ENCODE measurements at regions not wholly inside any gene's neighbourhood (a gene's known extent, or its start where the extent isn't known, plus 50 kb on each side); places are given as distances from the start of the nearest gene placed in this dataset.

DNA sequence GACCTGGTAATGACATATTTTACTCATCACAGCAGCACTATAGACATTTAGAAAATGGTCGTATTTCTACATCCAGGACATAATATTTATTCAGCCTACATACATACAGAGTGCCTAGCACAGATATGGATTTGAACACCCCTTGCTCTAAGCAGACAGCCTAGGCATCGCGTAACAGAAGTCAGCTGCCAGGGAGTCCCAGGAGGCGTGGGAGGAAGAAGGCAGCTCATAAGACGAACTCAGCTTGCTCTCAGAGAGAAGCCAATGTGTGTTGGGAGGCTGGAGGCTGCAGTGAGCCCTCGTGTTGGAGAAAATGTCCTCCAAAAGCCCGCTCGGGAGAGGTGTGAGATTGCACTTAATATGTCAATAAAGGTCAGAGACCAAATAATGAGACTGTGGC lies 131.6 kb downstream of the BCOR start:
- no peak for DNase-seq (ENCODE audit: extremely low read depth in 1 of 11, low read depth in 9 of 11, low spot score in 4 of 11)

- DNase-seq (ENCODE audit: extremely low read depth in 1 of 11, low read depth in 9 of 11, low spot score in 4 of 11) = no peak
Measured at GRCh38 chrX:39967348-39967747, 130.4 kb downstream of the BCOR start.

- peak in 1 of 11 donors; percentile 34 for DNase-seq (ENCODE audit: extremely low read depth in 1 of 11, low read depth in 9 of 11, low spot score in 4 of 11)
Measured at GRCh38 chrX:39969099-39969818, 128.5 kb downstream of the BCOR start.

DNA sequence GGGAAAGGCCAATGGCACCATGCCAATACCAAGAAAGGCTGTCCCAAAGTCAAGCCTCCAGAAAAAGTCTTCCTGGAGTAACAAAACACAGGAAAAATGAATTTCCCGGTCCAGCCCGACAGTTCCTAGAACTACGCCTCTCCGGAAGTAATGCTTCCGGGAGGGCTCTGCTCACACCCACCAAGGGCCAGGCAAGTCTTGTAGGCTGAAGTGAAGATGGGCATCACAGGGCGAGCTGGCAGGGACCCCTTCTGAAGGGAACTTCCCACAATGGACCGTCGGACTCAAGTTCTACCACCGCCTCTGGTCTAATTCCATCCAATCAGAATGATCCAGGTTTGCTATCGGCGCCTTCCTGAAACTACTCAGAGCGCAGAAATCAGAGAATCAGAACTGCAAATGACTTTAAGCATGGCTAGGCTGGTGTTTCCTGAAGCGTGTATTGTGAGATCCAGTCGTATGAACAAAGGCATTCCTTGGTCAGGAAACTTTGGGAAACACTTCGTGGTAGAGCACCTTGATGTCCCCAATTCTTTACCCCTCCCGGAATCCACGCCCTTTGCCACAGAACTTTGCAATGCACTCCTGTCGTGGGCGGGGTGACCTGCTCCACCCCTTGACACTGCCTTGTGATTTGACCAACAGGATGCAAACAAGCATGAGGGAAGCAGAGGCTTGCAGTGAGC lies 127.8 kb downstream of the BCOR start:
- no peak for DNase-seq (ENCODE audit: extremely low read depth in 1 of 11, low read depth in 9 of 11, low spot score in 4 of 11)

DNA sequence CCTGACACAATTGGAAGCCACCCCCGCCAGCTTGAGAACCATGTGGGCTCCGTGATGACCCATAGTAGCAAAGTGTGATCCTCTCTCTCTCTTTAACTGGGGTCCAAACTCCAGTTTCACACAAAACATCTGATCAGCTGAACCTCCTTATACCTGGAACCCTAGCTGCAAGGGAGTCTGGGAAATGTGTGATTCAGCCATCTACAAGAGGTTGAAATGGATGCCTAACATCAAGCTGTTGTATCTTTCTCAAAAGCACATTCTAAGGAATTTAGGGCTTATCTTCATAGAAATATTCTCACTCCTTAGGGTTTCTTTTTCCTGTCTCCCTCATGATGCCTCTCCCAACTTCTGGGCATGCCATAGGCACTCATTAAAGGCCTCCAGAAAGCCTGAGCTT lies 126.0 kb downstream of the BCOR start:
- no peak for DNase-seq (ENCODE audit: extremely low read depth in 1 of 11, low read depth in 9 of 11, low spot score in 4 of 11)

GRCh38 chrX:39972340-39972739 lies 125.4 kb downstream of the BCOR start:
- no peak for DNase-seq (ENCODE audit: extremely low read depth in 1 of 11, low read depth in 9 of 11, low spot score in 4 of 11)

GRCh38 chrX:39973810-39974209 lies 123.9 kb downstream of the BCOR start:
- DNase-seq (ENCODE audit: extremely low read depth in 1 of 11, low read depth in 9 of 11, low spot score in 4 of 11) = no peak

- no peak for DNase-seq (ENCODE audit: extremely low read depth in 1 of 11, low read depth in 9 of 11, low spot score in 4 of 11)
Measured at GRCh38 chrX:39974270-39974669, 123.5 kb downstream of the BCOR start.

- no peak for DNase-seq (ENCODE audit: extremely low read depth in 1 of 11, low read depth in 9 of 11, low spot score in 4 of 11)
Measured at GRCh38 chrX:39975101-39975925, 122.4 kb downstream of the BCOR start.

DNA sequence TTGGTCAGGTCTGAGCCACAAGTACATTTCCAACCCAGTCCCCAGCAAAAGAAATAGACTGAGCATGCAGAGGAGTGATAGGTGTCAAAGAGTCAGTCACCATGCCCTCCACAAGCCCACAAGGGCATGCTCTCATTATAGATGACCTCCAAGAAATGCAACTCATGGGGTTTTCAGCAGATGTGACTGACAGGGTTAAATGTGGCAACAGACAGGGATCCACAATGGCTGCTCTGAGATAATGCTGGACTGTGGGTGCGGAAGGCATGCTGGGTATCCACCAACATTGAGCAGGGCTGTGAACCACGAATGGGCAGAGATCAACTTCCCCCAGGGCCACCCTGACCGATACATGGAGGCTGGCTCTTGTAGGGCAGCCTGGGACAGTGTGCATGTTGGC lies 115.8 kb downstream of the BCOR start:
- no peak for DNase-seq (ENCODE audit: extremely low read depth in 1 of 11, low read depth in 9 of 11, low spot score in 4 of 11)

DNA sequence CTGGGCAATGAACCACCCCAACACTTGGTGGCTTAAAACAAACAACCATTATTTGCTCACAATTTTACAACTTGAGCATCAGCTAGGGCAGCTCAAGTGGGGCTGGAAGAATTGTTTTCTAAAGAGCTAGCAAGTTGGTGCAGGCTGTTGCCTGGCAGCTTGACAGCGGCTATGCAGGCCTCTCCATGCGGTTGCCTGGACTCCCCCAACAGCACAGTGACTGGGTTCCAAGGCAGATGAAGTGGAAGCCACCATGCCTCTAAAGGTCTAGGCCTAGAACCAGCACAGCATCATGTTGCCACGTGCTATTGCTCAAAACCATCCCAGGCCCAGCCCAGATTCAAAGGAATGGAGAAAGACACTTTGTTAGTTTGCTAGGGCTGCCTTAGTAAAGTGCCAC lies 114.8 kb downstream of the BCOR start:
- no peak for DNase-seq (ENCODE audit: extremely low read depth in 1 of 11, low read depth in 9 of 11, low spot score in 4 of 11)

GRCh38 chrX:39983715-39984114 lies 114.0 kb downstream of the BCOR start:
- no peak for DNase-seq (ENCODE audit: extremely low read depth in 1 of 11, low read depth in 9 of 11, low spot score in 4 of 11)

- no peak for DNase-seq (ENCODE audit: extremely low read depth in 1 of 11, low read depth in 9 of 11, low spot score in 4 of 11)
Measured at GRCh38 chrX:39984191-39984956, 113.4 kb downstream of the BCOR start.

DNA sequence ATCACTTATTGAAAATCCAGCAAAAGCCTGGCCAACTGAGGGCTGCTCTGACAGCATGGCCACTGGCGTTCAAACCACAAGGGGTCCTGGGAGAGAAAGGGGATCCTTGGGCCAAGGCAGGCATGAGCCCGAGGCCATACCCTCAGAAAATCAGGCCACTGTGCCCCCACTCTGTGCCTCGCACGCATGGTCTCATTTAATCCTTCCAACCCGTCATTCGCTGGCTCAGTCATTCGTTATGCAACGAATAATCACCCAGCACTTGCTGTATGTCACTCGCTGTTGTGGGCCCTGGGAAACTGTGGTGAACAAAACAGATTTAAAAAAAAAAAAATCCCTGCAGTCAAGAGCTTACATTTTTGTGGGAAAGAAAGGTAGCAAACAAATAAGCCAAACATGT lies 112.7 kb downstream of the BCOR start:
- DNase-seq (ENCODE audit: extremely low read depth in 1 of 11, low read depth in 9 of 11, low spot score in 4 of 11) = no peak

GRCh38 chrX:39985551-39985950 lies 112.2 kb downstream of the BCOR start:
- no peak for DNase-seq (ENCODE audit: extremely low read depth in 1 of 11, low read depth in 9 of 11, low spot score in 4 of 11)

DNA sequence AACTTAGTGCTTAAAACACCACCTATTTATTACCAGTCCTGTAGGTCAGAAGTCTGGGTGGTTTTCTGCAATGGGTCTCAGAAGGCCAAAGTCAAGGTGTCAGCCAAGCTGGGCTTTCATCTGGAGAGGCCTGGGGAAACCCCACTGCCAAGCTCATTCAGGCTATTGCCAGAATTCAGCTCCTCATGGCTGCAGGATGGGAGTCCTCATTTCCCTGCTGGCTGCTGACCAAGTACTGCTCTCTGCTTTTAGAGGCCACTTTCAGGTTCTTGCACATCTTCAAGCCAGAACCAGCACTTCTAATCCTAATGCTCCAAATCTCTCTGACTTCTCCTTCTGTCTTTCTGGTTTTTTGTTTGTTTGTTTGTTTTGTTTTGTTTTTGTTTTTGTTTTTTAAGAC lies 109.3 kb downstream of the BCOR start:
- DNase-seq (ENCODE audit: extremely low read depth in 1 of 11, low read depth in 9 of 11, low spot score in 4 of 11) = no peak

- no peak for DNase-seq (ENCODE audit: extremely low read depth in 1 of 11, low read depth in 9 of 11, low spot score in 4 of 11)
Measured at GRCh38 chrX:39990388-39990787, 107.4 kb downstream of the BCOR start.

GRCh38 chrX:39992300-39992699 lies 105.5 kb downstream of the BCOR start:
- DNase-seq (ENCODE audit: extremely low read depth in 1 of 11, low read depth in 9 of 11, low spot score in 4 of 11) = no peak

DNA sequence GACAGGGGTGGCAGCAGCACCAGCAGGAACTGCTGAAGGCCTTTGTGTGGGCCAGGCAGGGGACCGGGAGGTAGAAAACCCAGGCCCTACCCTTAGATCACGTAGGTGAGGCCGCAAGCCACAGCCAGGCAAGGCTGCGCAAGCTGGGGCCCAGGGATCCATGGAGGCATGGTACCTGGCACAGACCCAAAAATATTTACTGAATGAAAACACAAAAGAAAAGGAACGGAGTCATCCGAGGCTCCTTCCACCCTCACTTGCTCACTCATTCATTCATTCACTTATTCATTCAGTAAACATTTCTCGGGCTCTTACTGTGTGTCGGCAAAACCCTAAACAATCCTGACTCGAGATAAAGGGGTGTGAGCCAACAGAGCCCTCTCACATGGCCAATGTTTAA lies 102.3 kb downstream of the BCOR start:
- no peak for DNase-seq (ENCODE audit: extremely low read depth in 1 of 11, low read depth in 9 of 11, low spot score in 4 of 11)

All from renal cortex interstitium (tissue), 11 donors.